Dermis blood vessel endothelial cell (primary cell): ENCODE measurements at regions not wholly inside any gene's neighbourhood (a gene's known extent, or its start where the extent isn't known, plus 50 kb on each side); places are given as distances from the start of the nearest gene placed in this dataset.
"Not testable (repeated sequence)": the region's sequence is repeated elsewhere in the genome, so short reads cannot be mapped to it uniquely, and the experiment has no call there.

ENCODE experiments used
- DNase-seq: peaks from one replicate; pipeline ENCODE4 v3.0.0; 2010

GRCh38 chr12:88737838-88738472 is 157.7 kb upstream of the KITLG start:
- DNase-seq = no peak

- DNase-seq = no peak
Observed at GRCh38 chr12:88736031-88736430, 155.8 kb upstream of the KITLG start.

GRCh38 chr12:88733008-88733407 is 152.7 kb upstream of the KITLG start:
- no peak for DNase-seq

- DNase-seq = no peak
Observed at GRCh38 chr12:88729196-88729595, 148.9 kb upstream of the KITLG start.

- DNase-seq = no peak
Observed at GRCh38 chr12:88726806-88727720, 146.8 kb upstream of the KITLG start.

- DNase-seq = no peak
Observed at GRCh38 chr12:88725592-88726143, 145.4 kb upstream of the KITLG start.

- no peak for DNase-seq
Observed at GRCh38 chr12:88723219-88723618, 142.9 kb upstream of the KITLG start.

- no peak for DNase-seq
Observed at GRCh38 chr12:88720785-88721650, 140.7 kb upstream of the KITLG start.

- DNase-seq = no peak
Observed at GRCh38 chr12:88720231-88720630, 140.0 kb upstream of the KITLG start.

- DNase-seq = no peak
Observed at GRCh38 chr12:88717188-88717587, 136.9 kb upstream of the KITLG start.

- DNase-seq = no peak
Observed at GRCh38 chr12:88716240-88716639, 136.0 kb upstream of the KITLG start.

GRCh38 chr12:88715673-88716072 is 135.4 kb upstream of the KITLG start:
- peak; percentile 71 for DNase-seq

GRCh38 chr12:88714263-88714882 is 134.1 kb upstream of the KITLG start:
- not testable (repeated sequence) for DNase-seq

- DNase-seq = no peak
Observed at GRCh38 chr12:88707800-88708199, 127.5 kb upstream of the KITLG start.

- DNase-seq = peak; percentile 57
Observed at GRCh38 chr12:88706286-88706685, 126.0 kb upstream of the KITLG start.

- DNase-seq = no peak
Observed at GRCh38 chr12:88703790-88704189, 123.5 kb upstream of the KITLG start.

GRCh38 chr12:88698471-88698870 is 118.2 kb upstream of the KITLG start:
- no peak for DNase-seq

- DNase-seq = no peak
Observed at GRCh38 chr12:88693837-88694445, 113.7 kb upstream of the KITLG start.

GRCh38 chr12:88691811-88692210 is 111.5 kb upstream of the KITLG start:
- DNase-seq = peak; percentile 9

- no peak for DNase-seq
Observed at GRCh38 chr12:88684610-88685009, 104.3 kb upstream of the KITLG start.

GRCh38 chr12:88684170-88684569 is 103.9 kb upstream of the KITLG start:
- DNase-seq = no peak

- DNase-seq = no peak
Observed at GRCh38 chr12:88683628-88684027, 103.4 kb upstream of the KITLG start.
